OCI-LY3 (cell line): ENCODE measurements at regions not wholly inside any gene's neighbourhood (a gene's known extent, or its start where the extent isn't known, plus 50 kb on each side); places are given as distances from the start of the nearest gene placed in this dataset.

Experiments used
- H2AFZ ChIP-seq: fragments of 200-600, 300-600 bp; shearing (Covaris generic); 2 replicates; pipeline ENCODE4 v1.6.0; 2014; ENCODE audit warnings: antibody characterized with exemption, low read depth, low read length
- H3K27ac ChIP-seq: fragments of 200-600, 300-600 bp; sonication (generic); 2 replicates; pipeline ENCODE4 v1.5.1; 2014; ENCODE audit warnings: mild to moderate bottlenecking, low read length, moderate library complexity, mixed read lengths
- H3K27me3 ChIP-seq: fragments of 200-600, 300-600 bp; sonication (generic); 2 replicates; pipeline ENCODE4 v1.6.1; 2014; ENCODE audit warnings: low read depth, low read length, mixed read lengths
- H3K36me3 ChIP-seq: fragments of 200-600, 300-600 bp; sonication (generic); replicated peaks from 2 replicates; pipeline ENCODE3; 2014; ENCODE audit warnings: low read depth, low read length, mixed read lengths
- H3K4me1 ChIP-seq: fragments of 300-600, 200-600 bp; sonication (generic); 2 replicates; pipeline ENCODE4 v1.6.1; 2014; ENCODE audit warnings: low read length, mixed read lengths
- H3K4me2 ChIP-seq: fragments of 200-600, 300-600 bp; sonication (generic); 2 replicates; pipeline ENCODE4 v1.6.1; 2014; ENCODE audit warnings: low read length, mixed read lengths
- H3K4me3 ChIP-seq: fragments of 300-600, 200-600 bp; sonication (generic); 2 replicates; pipeline ENCODE4 v1.5.1; 2014; ENCODE audit warnings: antibody characterized with exemption, mild to moderate bottlenecking, low read length, moderate library complexity
- H3K79me2 ChIP-seq: fragments of 300-600, 200-600 bp; shearing (Covaris generic); 2 replicates; pipeline ENCODE4 v1.6.1; 2014; ENCODE audit warnings: mild to moderate bottlenecking, low read length, mixed read lengths
- H3K9ac ChIP-seq: fragments of 300-600, 200-600 bp; shearing (Covaris generic); 2 replicates; pipeline ENCODE4 v1.6.0; 2014; ENCODE audit warnings: mild to moderate bottlenecking, low read length, moderate library complexity
- H3K9me3 ChIP-seq: fragments of 200-600, 300-600 bp; shearing (Covaris generic); 2 replicates; pipeline ENCODE4 v1.6.1; 2014; ENCODE audit warnings: low read length, mixed read lengths; ENCODE audit not compliant: insufficient read depth
- H4K20me1 ChIP-seq: fragments of 200-600, 300-600 bp; sonication (generic); 2 replicates; pipeline ENCODE4 v1.6.1; 2016; ENCODE audit warnings: low read length, mixed read lengths; ENCODE audit not compliant: insufficient read depth
- CTCF ChIP-seq: fragments of 200-600, 300-600 bp; sonication (generic); IDR thresholded peaks from 2 replicates; pipeline ENCODE4 v1.5.1; 2014; ENCODE audit warnings: antibody characterized with exemption, low read length, low read depth
- EZH2phosphoT487 ChIP-seq: fragments of 200-600 bp; shearing (Covaris generic); IDR thresholded peaks from 2 replicates; pipeline ENCODE4 v1.6.1; 2018; ENCODE audit warnings: antibody characterized with exemption, mixed run types, low read depth

GRCh38 chr14:82075566-82075965 is 541.9 kb upstream of the SEL1L start:
- H3K9me3 ChIP-seq = no peaks in the 10 kb centered on the region
- no peak overlapping the region for H3K4me2 ChIP-seq
- H3K9ac ChIP-seq = no peak overlapping the region
- no peaks in the 10 kb centered on the region for H3K36me3 ChIP-seq
- no peaks in the 10 kb centered on the region for H3K79me2 ChIP-seq
- H3K27me3 ChIP-seq = no peaks in the 10 kb centered on the region
- TF ChIP-seq CTCF (no peak), EZH2phosphoT487 (no peak)
- no peaks in the 10 kb centered on the region for H3K4me1 ChIP-seq
- no peak overlapping the region for H3K4me3 ChIP-seq
- H4K20me1 ChIP-seq = no peaks in the 10 kb centered on the region
- no peak overlapping the region for H3K27ac ChIP-seq
- no peak overlapping the region for H2AFZ ChIP-seq

GRCh38 chr14:82079553-82079952 is 545.9 kb upstream of the SEL1L start:
- no peak overlapping the region for H3K9ac ChIP-seq
- H3K27me3 ChIP-seq = no peaks in the 10 kb centered on the region
- no peaks in the 10 kb centered on the region for H3K36me3 ChIP-seq
- H4K20me1 ChIP-seq = no peaks in the 10 kb centered on the region
- H3K4me2 ChIP-seq = no peak overlapping the region
- H3K4me3 ChIP-seq = no peak overlapping the region
- H3K9me3 ChIP-seq = no peaks in the 10 kb centered on the region
- no peaks in the 10 kb centered on the region for H3K79me2 ChIP-seq
- no peak overlapping the region for H3K27ac ChIP-seq
- no peaks in the 10 kb centered on the region for H3K4me1 ChIP-seq
- H2AFZ ChIP-seq = no peak overlapping the region
- TF ChIP-seq EZH2phosphoT487 (no peak), CTCF (no peak)

- Histone ChIP-seq H3K4me2 (no peak overlapping the region), H4K20me1 (no peaks in the 10 kb centered on the region), H2AFZ (no peak overlapping the region), H3K27me3 (no peaks in the 10 kb centered on the region), H3K27ac (no peak overlapping the region), H3K36me3 (no peaks in the 10 kb centered on the region), H3K79me2 (no peaks in the 10 kb centered on the region), H3K9me3 (no peaks in the 10 kb centered on the region), H3K9ac (no peak overlapping the region), H3K4me3 (no peak overlapping the region), H3K4me1 (no peaks in the 10 kb centered on the region)
- no peak for TF ChIP-seq EZH2phosphoT487
- no peak for TF ChIP-seq CTCF
Observed at GRCh38 chr14:82080370-82080769, 546.7 kb upstream of the SEL1L start.

GRCh38 chr14:82084813-82085212 is 551.2 kb upstream of the SEL1L start:
- Histone ChIP-seq H3K9ac (no peak overlapping the region), H3K9me3 (no peaks in the 10 kb centered on the region), H3K4me2 (no peak overlapping the region), H3K27ac (no peak overlapping the region), H3K4me1 (no peaks in the 10 kb centered on the region), H3K4me3 (no peak overlapping the region), H2AFZ (no peak overlapping the region), H3K27me3 (no peaks in the 10 kb centered on the region), H4K20me1 (no peaks in the 10 kb centered on the region), H3K36me3 (no peaks in the 10 kb centered on the region), H3K79me2 (no peaks in the 10 kb centered on the region)
- TF ChIP-seq CTCF = no peak
